HG03039 (cell line): ENCODE measurements at regions not wholly inside any gene's neighbourhood (a gene's known extent, or its start where the extent isn't known, plus 50 kb on each side); places are given as distances from the start of the nearest gene placed in this dataset.

Experiments
- ATAC-seq: cut with Tn5 transposase; IDR thresholded peaks from one replicate; pipeline ENCODE4 v1.9.1; 2021; ENCODE audit warnings: mild to moderate bottlenecking, moderate library complexity; ENCODE audit not compliant: unreplicated experiment

- ATAC-seq: no peak
These were observed 71.3 kb upstream of the ARAP3 start for GRCh38 chr5:141753143-141753970.

- ATAC-seq: no peak
These were observed 65.4 kb upstream of the ARAP3 start for GRCh38 chr5:141747152-141748141.

GRCh38 chr5:141746395-141746794 lies 64.4 kb upstream of the ARAP3 start:
- ATAC-seq: no peak

- ATAC-seq: no peak
These were observed 63.4 kb upstream of the ARAP3 start for GRCh38 chr5:141745390-141745789.

- no peak for ATAC-seq
These were observed 61.8 kb upstream of the ARAP3 start for GRCh38 chr5:141743866-141744272.

GRCh38 chr5:141742866-141743851 lies 61.1 kb upstream of the ARAP3 start:
- ATAC-seq: no peak

- no peak for ATAC-seq
These were observed 60.1 kb upstream of the ARAP3 start for GRCh38 chr5:141742144-141742543.

- no peak for ATAC-seq
These were observed 58.9 kb upstream of the ARAP3 start for GRCh38 chr5:141740885-141741284.

GRCh38 chr5:141737535-141737934 lies 55.5 kb upstream of the ARAP3 start:
- no peak for ATAC-seq

- ATAC-seq: no peak
These were observed 53.8 kb upstream of the ARAP3 start for GRCh38 chr5:141735823-141736222.

- no peak for ATAC-seq
These were observed 52.6 kb upstream of the ARAP3 start for GRCh38 chr5:141734501-141735229.

GRCh38 chr5:141733198-141733597 lies 51.2 kb upstream of the ARAP3 start:
- no peak for ATAC-seq

- no peak for ATAC-seq
These were observed 50.4 kb upstream of the ARAP3 start for GRCh38 chr5:141732417-141732816.
